Activated T-cell treated with anti-CD3 and anti-CD28 coated beads for 1 hour (primary cell): ENCODE measurements at regions not wholly inside any gene's neighbourhood (a gene's known extent, or its start where the extent isn't known, plus 50 kb on each side); places are given as distances from the start of the nearest gene placed in this dataset.

Experiments
- DNase-seq: peaks from one replicate; pipeline ENCODE4 v3.0.0-alpha.2; 2020; ENCODE audit warnings: low read depth

DNA sequence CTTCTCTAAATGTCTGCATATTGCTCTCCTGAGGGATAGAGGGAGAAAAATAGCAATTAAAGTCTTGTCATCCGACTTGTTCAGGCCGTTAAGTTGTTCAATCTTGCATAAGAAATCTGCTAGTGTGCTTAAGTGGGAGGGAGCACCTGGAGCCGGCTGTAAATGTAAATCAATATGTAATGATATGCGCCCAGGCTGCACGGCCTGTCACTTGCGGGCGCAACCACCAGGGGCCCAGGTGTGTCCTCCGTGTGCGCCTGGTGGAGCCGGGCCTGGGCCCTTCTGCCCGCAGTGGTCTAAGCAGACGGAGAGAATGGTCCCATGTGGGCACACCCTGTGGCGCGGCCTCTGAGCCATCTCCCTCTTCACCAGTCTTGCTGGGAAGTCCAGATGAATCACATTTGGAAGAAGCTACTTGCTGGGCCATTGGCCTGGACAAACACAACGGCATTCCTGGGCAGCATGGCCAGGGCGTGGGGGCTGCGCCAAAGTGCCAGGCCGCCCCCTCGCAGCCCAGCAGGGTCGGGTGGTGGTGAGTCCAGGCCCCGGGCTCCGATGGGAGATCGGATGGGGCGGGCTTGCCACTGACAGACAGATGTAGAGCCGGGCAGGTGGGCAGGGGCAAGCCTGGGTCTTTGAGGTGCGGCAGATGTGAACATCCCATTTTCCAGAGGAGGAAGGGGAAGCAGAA lies 193.3 kb upstream of the C14orf180 start:
- no peak for DNase-seq

DNA sequence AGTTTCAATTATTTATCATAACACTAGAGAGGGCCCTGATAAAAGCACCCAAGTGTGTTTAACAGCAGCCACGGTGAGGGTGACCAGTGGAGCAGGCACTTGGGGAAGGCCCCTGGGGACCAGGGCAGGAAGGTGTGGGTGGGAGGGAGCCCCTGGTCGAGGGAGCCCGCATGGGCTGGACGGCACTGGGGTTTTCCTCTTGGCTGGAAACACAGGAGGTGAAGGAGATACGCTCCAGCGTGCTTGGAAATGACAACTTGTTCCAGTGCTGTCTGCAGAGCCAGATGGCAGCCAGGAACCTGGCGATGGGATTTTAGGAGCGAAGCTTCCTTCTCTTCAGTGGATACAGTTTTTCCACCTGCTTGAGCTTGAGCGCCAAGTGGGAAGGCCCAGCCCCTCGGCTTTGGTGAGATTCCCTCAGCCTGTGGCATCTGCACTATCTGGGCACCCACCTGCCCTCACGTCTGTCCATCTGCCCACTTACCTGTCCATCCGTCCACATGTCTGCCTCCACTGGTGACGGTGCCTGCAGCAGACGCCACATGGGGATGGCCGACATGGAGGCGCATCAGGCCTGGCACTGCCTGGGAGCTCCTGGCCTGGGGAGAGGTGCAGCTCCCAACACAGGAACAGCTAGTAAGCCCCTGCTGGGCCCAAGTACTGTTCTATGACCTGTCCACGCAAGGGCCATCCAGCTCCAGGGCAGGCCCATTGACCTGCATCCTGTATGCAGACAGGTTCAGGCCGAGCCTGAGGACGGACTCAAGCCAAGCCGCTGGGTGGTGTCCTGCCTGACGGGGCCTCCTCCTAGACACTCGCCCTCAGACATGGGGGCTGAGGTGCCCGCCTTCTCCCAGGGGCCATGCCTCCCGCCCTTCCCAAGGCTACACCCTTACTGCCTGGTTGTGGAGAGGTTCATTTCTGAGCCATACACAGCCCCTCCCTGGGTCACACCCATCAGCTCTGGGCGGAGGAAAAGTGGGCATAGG lies 192.2 kb upstream of the C14orf180 start:
- DNase-seq, result no peak

DNA sequence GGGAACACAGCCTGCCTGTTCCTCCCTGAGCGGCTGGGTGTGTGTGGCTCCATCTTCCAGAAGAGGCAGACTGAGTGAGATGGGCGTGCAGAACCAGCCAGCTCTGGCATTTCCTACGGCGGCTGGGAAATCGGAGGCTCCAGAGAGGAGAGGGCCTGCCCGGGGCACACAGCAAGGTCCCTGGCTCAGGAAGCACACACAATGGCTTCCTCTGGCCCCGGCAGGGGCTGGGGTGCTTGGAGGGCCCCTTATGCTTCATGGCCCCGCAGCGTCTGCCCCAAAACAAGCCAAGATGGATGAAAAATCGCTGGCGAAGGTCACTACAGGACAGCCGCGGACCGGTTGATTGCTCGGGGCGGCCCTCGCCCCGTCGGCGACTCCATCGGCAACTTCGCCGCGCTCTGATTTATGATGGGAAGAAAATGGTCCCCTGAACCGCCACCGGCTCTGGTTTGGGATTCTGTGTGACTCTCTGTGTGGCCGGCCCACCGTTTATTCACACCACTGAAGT lies 191.5 kb upstream of the C14orf180 start:
- DNase-seq, result no peak

DNA sequence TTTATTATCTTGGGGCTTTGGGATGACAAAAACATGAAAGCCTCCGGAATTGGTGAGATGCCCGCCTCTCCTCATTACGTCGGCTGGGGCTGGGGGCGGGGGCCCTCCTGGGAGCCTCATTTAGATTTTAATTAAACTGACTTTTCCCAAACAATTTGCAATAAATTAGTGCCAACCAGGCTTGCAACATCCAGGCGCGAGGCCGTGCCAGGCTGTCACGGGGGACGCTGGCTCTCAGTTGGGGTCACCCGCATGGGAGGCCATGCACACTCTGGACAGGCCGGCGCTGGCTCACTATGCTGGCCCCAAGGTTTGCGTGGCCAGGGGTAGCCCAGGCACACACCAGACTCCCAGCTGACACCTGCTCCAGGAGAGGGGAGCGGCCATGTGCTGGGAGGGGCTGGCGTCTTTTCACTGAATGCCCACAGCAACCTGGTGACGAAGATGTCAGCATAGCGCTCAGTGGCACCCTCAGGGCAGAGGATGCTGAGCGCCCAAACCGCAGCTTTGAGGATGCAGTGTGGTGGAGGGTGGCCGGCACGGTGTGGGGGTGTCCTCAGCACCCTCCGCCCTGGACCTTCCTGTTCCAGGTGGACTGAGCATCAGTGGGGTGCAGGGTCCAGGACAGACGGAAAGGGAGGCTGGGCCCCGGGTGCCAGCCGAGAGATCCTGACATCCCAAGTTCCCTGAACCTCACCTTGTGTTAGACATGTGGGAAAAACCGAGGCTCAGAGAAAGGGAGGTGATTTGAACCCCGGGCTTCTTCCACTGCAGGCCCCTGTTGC lies 190.8 kb upstream of the C14orf180 start:
- no peak for DNase-seq

DNA sequence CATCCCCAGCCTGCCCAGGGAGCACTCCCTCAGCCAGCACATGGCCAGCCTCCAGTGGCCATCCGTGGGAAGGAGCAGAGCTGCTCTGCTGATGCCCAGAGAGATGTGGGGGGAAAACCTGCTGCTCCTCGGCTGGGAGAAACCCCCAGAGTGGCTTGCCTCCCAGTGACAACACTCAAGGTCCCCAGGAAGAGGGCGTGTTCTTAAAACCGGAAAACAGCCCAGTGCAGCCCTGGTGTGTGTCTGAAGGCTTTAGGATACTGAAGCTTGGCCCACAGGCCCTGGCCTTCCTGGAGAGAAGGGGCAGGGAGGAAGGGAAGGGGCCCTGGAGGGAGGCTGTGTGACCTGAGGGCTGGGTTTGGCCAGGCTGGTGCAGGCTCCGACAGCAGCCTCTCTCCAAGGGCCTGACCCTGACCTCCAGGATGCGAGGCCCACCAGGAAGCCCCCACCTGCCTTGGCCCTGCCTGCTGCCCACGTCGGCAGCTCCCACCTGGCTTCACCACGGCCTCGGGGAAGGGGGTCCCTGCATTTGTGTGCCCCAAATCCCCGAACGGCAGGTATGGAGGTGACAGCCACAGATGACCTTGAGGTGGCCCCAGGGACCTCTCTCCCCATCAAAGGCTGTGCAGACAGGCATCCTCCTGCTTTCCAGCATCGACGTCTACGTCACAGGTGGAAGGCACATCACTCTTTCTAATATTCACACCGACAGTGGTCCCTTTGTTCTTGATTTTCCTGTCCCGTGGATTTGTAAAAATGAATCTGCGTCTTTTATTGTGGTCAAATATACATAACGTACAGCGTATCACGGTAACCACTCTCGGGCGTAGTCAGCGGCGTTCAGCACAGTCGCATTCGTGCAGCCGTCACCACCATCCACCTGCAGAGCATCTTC lies 190.0 kb upstream of the C14orf180 start:
- DNase-seq, result no peak

DNA sequence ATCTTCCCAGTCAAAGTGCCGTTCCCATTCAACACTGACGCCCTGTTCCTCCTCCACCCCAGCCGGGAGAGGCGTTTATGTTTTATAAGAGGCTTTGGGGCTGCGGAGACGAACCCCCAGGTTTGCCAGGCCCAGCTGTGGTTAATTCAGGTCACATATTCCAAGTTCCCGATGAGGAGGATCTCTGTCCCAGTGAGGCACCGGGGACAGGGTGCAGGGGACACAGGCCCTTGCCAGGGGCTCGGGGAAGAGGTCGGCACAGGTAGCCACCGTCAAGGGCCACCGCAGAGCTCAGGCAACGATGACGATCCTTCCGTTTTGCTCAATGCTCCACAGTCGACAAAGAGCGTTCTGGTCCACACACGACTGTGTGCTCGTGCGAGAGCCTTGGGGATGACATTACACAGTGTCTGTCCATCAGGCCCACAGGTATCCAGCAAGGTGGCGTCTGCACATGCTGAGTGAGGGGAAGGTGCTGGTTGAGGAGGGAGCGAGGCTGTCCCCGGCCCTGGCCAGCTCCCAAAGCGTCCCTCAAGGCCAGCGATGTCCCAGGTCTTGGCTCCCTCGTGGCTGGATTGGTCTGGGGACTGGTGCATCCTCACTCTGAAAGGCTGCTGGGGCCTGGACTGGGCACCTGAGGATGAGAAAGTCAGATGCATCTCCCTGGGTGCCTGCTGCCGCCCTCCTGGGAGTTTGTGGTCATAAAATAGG lies 189.2 kb upstream of the C14orf180 start:
- DNase-seq, result no peak

DNA sequence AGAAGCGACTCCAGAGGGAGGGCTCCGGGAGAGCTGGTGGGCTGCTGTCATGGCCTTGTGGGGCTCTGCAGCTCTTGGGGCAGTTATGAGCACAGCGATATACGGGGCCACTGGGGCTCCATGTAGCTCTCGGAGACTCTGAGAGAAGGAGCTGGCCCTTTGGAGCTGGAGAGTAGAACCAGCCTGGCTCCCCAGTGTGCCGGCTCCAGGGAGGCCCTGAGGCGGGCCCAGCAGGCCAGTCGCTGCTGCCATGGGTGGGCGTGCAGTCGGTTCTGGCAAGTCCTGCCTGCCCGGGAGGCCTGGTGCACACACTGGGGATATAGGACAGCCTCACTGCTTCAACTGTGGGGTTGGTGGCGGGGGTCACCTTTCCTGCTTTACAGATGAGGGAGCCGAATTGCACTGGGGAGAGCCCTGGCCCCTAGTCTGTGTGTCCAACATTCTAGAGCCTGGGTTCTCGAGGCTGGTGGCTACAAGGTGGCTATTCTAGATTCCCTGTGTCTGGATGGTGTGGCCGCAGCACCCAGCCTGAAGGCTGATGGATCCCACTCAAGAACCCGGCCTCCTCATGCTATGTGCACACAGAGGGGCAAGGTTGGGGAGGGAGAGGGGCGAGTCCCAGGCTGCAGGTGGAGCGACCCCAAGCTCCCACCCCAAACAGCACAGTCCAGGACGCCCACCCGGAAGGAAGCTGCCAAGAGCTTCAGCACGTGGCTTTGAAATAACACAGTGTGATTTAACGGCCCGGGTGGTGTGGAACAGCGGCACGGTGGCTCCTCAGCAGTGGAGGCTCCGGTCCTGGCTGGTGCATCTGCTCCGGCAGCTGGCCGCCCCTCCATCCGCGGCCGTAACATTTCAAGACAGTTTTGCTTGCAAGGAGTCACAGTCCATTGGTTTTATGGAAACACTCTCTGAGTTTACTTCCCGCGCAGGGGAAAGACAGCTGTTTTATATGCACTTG lies 188.3 kb upstream of the C14orf180 start:
- no peak for DNase-seq

DNA sequence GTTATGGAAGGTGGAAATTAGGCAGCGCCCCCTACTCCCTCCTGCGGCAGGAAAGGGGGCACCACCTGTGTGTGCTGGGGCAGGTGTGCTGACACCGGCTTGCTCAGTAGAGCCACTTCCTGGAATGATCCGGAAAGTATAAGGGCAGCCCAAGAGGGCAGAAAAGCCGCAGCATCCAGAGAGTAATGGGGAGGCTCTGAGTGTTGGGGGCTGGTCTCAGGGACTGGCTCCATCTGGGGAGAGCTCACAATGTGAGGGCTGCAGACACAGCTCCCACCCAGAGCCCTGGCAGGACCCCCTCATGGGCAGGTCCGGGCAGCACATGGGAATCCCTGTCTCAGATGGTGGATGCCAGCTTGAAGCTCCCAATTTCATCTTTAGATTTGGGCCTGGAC lies 187.6 kb upstream of the C14orf180 start:
- DNase-seq, result no peak

DNA sequence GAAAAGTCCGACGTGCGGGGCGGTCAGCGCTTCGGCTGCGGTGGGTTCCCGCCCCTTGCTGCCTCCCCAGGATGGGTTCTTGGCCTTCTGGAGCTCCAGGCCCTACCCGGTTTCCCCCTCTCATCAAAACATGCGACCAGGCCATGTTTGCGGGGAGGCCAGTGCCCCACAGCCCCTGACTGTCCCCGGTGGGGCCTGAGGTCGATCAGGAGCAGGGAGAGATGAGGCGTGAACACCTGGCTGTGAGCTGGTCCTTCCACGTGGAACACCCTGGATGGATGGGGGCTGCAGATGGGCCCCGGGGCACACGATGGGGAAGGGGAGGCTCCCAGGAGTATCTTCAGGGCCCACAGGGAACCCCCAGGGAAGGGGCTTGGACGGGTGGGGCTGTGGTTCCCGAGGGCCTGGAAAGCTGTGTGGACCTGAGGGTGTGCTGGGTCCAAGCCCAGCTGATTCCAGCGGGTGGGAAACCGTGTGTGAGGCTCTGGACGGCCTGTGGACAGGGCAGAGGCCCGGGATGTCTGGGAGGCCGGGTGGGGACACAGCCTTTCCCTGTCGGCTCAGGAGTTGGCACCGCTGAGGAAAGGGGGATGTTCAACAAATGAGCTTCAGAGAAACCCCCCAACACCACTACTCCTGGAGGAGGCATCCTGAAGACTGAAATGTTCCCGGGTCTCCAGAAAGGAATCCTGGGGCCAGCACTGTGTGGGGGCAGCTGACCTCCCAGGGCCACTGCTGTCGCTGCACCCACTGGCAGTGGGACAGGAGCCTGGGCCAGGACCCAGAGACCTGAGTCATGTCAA lies 187.0 kb upstream of the C14orf180 start:
- no peak for DNase-seq

DNA sequence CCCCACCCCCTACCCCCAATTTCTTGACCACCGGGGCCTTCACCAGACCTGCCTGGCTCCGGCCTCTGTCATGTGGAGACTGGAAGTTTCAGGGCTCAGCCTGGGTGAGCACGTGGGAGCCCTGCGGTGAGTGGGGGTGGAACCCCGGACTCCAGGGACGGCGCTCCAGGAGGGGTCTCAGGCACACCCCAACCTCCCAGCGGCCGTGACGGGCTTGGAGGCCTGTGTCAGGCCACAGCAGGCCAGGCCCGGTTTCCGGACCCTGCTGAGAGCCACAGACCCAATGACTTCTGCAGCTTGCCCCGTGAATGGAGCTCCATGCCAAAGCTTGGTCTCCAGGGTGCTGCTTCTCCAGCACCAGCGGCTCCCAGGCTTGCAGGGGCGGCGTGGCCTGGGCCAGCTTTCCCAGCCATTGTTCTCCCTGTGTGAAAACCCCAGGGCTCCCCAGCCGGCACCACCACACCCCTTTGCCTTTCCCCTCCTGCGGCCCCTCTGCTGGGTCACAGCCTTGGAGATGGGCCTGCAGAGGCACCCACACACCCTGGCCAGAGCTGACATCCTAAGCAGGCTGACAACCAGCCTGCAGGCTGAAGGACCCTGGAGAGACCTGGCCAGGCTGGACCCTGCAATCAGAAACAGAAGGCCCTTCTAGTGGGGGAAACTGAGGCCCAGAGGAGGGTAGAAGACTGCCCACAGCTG lies 186.2 kb upstream of the C14orf180 start:
- DNase-seq, result no peak

DNA sequence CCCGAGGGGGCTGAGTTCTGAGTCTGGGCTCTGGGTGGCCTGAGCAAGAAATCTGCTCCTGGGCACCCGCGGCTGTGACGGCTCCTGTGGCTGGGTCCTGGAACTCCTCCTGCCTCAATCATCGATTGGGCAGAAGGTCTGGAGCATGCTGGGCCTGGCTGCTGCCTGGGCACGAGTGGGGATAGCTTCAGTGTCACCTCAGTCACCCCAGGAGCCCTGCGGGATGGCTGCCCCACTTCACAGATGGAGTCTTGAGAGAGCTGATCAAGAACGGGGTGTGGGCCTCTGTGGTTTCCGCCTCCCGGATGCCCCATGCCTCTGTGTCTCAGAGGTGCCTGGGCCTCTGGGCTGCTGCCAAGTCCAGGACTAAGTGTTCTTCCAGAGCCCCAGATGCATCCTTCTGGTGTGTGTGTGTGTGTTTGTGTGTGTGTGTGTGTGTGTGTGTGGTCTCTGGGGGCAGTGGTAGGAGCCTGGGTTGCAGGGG lies 185.6 kb upstream of the C14orf180 start:
- peak; percentile 66 for DNase-seq

DNA sequence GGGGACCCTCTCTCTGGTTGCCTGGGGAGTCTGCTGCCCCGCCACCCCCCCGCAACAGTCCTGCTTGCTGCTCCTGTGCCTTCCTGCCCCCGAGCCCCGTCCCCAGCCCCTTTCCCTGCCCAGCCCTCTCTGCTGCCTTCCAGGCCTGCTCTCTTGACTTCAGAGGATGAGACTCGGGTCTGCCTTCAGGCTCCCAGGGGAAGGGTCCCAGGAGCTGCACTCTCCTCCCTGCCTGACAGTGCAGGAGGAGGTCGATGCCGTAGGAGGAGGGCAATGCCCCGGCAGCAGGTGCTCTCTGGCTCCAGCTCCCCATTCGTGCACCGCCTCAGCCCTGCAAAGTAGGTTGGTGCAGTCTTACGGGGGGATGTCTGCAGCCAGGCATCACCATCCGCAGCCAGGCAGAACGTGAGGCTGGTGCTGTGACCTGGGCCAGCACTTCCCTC lies 185.1 kb upstream of the C14orf180 start:
- no peak for DNase-seq

DNA sequence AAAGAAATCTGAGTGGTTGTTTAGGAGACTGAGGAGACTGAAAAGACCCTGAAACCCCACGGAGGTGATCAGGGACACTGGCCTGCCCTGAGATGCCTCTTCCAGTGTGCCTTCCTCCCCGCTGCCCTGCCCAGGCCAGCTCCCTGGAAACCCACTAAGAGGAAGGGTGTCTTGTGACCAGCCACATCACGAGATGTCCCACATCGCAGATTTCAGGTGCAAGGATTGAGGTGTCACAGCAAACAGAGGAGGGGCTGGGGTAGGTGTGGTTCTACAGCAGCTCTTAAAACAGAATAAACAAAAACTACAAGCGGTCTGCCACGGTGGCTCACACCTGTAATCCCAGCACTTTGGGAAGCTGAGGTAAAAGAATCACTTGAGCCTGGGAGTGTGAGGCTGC lies 184.3 kb upstream of the C14orf180 start:
- DNase-seq, result no peak

DNA sequence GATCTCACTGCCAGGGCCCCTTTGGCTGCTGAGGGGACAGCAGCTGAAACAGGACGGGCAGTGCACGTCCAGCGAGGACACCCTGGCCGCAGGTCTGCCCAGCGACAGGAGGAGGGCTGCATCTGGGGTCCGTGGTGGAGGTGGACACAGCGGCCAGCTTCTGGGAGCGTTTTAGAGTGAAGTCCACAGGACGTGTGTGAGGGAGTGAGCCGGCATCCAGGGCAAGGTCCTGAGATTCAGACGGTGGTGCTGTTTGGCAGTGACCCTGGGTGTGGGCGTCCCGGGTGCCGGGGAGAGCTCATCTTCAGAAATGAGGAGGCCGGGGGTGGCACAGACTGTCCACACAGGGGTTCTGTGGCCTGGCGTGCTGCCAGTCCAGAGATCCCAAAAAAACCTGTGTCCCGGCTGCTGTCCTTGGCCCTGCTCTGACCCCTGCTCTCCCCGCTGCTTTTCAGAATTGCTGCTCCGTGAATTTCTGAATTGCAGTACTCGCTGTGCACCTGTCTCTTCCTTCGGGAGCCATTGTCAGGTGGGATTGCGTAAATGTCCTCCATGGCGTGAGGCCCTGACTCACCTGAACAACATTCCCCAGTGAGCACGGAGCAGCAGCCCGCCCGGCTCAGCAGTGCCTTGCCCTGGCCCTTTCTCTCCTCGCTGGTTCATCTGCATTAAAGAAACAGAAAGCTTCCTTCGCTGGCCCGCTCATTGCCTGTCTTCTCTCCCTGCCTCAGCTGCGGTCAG lies 183.5 kb upstream of the C14orf180 start:
- DNase-seq, result no peak

DNA sequence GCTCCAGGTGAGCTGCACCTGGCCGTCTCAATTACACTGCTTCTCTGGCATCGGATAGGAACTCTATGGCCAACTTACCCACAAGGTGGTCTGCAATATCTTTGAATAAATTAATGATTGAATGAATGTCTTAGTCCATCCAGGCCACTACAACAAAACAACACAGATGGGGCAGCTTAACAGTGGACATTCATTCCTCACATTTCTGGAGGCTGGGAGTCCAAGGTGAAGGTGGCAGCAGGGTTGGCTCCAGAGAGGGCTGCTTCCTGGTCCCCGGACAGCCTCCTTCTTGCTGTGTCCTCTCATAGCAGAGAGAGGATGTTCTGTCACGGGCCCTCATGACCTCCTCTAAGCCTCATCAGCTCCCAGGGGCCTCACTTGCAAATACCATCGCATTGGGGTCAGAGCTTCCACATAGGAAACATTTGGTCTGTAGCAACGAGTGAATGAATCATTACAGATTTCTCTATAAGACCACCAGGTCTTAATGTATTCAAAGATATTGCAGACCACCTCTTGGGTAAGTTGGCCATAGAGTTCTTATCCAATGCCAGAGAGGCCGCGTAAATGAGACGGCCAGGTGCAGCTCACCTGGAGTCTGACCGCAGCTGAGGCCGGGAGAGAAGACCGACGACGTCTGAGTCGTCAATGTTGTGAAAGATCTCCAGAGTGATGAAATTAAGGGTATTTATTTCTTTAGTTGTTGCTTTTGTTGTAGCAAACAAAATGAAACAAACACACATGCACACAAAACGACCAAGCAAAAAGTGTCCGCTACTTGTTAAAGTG lies 182.7 kb upstream of the C14orf180 start:
- no peak for DNase-seq

DNA sequence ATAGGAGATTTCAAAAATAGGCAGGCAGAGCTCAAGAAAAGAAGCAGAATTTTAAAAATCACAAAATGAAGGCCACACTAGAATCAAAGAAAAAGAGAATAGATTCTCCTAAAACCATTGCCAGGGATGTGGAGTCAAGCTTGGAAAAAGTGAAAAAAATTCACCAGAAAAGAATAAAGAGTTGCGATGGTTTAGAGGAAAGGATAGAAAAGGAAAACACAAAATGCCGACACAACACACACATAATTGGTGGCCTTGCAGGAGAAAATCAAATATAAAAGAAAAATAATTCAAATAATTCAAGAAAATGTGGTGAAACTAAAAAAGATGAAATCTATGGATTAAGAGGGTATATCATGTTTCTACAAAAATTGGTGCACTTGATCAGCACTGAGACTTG lies 181.6 kb upstream of the C14orf180 start:
- DNase-seq, result no peak
